Liver (tissue), 8 donors: ENCODE measurements at regions not wholly inside any gene's neighbourhood (a gene's known extent, or its start where the extent isn't known, plus 50 kb on each side); places are given as distances from the start of the nearest gene placed in this dataset.

ENCODE experiments used
- DNase-seq: peaks from one replicate; pipeline ENCODE4 v3.0.0-alpha.2; 2017; ENCODE audit warnings: low spot score
- H3K27ac ChIP-seq, 2 donors: one replicate each; pipeline ENCODE4 v1.7.0; 2013; ENCODE audit warnings: inconsistent platforms in 2 of 2, low read length in 2 of 2, control low read depth in 1 of 2, low read depth in 1 of 2, mild to moderate bottlenecking in 1 of 2
- H3K27me3 ChIP-seq, 4 donors: one replicate each; pipeline versions ENCODE4 v1.6.1 to v1.7.0; 2013; ENCODE audit warnings: low read length in 3 of 4, inconsistent platforms in 1 of 4, mild to moderate bottlenecking in 1 of 4, moderate library complexity in 1 of 4; ENCODE audit not compliant: control insufficient read depth in 4 of 4, insufficient read depth in 4 of 4
- H3K36me3 ChIP-seq, 4 donors: one replicate each; pipeline versions ENCODE4 v1.6.1 to v1.7.0; 2013; ENCODE audit warnings: low read length in 3 of 4, mild to moderate bottlenecking in 3 of 4, low read depth in 1 of 4, moderate library complexity in 1 of 4; ENCODE audit not compliant: control insufficient read depth in 4 of 4, insufficient read depth in 3 of 4
- H3K4me1 ChIP-seq, 4 donors: one replicate each; pipeline versions ENCODE4 v1.6.1 to v1.7.0; 2013; ENCODE audit warnings: low read length in 3 of 4, mild to moderate bottlenecking in 3 of 4, moderate library complexity in 1 of 4; ENCODE audit not compliant: control insufficient read depth in 4 of 4, insufficient read depth in 4 of 4
- H3K4me3 ChIP-seq, 3 donors: one replicate each; pipeline versions ENCODE4 v1.6.1 to v1.7.0; 2013; ENCODE audit warnings: low read length in 3 of 3, control low read depth in 1 of 3, low read depth in 1 of 3, mild to moderate bottlenecking in 1 of 3
- H3K9ac ChIP-seq, 2 donors: one replicate each; pipeline ENCODE4 v1.7.0; 2013; ENCODE audit warnings: low read length in 2 of 2, mild to moderate bottlenecking in 2 of 2, moderate library complexity in 2 of 2, control low read depth in 1 of 2, low read depth in 1 of 2
- H3K9me3 ChIP-seq, 4 donors: one replicate each; pipeline versions ENCODE4 v1.6.1 to v1.7.0; 2013; ENCODE audit warnings: low read length in 3 of 4; ENCODE audit not compliant: control insufficient read depth in 4 of 4
- EGR1 ChIP-seq, 2 donors: IDR thresholded peaks; 2 replicates each; pipeline ENCODE4 v1.6.1; 2016 to 2018; ENCODE audit warnings: antibody characterized with exemption in 2 of 2, low read depth in 2 of 2
- FOXA1 ChIP-seq: IDR thresholded peaks from 2 replicates; pipeline ENCODE4 v1.6.1; 2016; ENCODE audit warnings: antibody characterized with exemption
- FOXA2 ChIP-seq: IDR thresholded peaks from 2 replicates; pipeline ENCODE4 v1.6.1; 2016; ENCODE audit warnings: antibody characterized with exemption
- GABPA ChIP-seq, 2 donors: IDR thresholded peaks in 1 of 2; conservative IDR thresholded peaks in 1 of 2; 2 replicates each; pipeline ENCODE4 v1.6.1; 2016; ENCODE audit warnings: antibody characterized with exemption in 2 of 2, mild to moderate bottlenecking in 1 of 2, moderate library complexity in 1 of 2
- HNF4A ChIP-seq, 2 donors: conservative IDR thresholded peaks; 2 replicates each; pipeline ENCODE4 v1.6.1; 2016; ENCODE audit warnings: antibody characterized with exemption in 2 of 2, mild to moderate bottlenecking in 2 of 2
- HNF4G ChIP-seq: IDR thresholded peaks from 2 replicates; pipeline ENCODE4 v1.6.1; 2016; ENCODE audit warnings: antibody characterized with exemption
- JUND ChIP-seq, 2 donors: IDR thresholded peaks; 2 replicates each; pipeline ENCODE4 v1.6.1; 2016; ENCODE audit warnings: antibody characterized with exemption in 2 of 2
- NR2F2 ChIP-seq: IDR thresholded peaks from 2 replicates; pipeline ENCODE4 v1.6.1; 2016; ENCODE audit warnings: antibody characterized with exemption
- RAD21 ChIP-seq, 2 donors: IDR thresholded peaks; 2 replicates each; pipeline ENCODE4 v1.6.1; 2016; ENCODE audit warnings: antibody characterized with exemption in 2 of 2, mild to moderate bottlenecking in 2 of 2
- RXRA ChIP-seq, 2 donors: IDR thresholded peaks; 2 replicates each; pipeline ENCODE4 v1.6.1; 2017 to 2018; ENCODE audit warnings: antibody characterized with exemption in 2 of 2, mild to moderate bottlenecking in 1 of 2
- SP1 ChIP-seq: IDR thresholded peaks from 2 replicates; pipeline ENCODE4 v1.6.1; 2018; ENCODE audit warnings: antibody characterized with exemption, mild to moderate bottlenecking
- TAF1 ChIP-seq: conservative IDR thresholded peaks from 2 replicates; pipeline ENCODE4 v1.6.1; 2016; ENCODE audit warnings: antibody characterized with exemption, mild to moderate bottlenecking
- YY1 ChIP-seq: IDR thresholded peaks from 2 replicates; pipeline ENCODE4 v1.6.1; 2016; ENCODE audit warnings: antibody characterized with exemption, mild to moderate bottlenecking
- WGBS: extraction: QIAGEN DNeasy Blood & Tissue Kit; methylation state at CpG from one replicate; pipeline ENCODE4 v1.1.7; 2013; 5-methylcytosine and 5-hydroxymethylcytosine counted together
- TF ChIP-seq, protein P1 (sequence below): IDR thresholded peaks from 2 replicates; pipeline ENCODE4 v1.6.1; 2016; ENCODE audit warnings: antibody characterized with exemption, mild to moderate bottlenecking
- TF ChIP-seq, protein P2 (sequence below): IDR thresholded peaks from 2 replicates; pipeline ENCODE4 v1.6.1; 2016; ENCODE audit warnings: antibody characterized with exemption
- TF ChIP-seq, protein P3 (sequence below): IDR thresholded peaks from 2 replicates; pipeline ENCODE4 v1.6.1; 2016; ENCODE audit warnings: antibody characterized with exemption
- TF ChIP-seq, protein P4 (sequence below): IDR thresholded peaks from 2 replicates; pipeline ENCODE4 v1.6.1; 2016; ENCODE audit warnings: antibody characterized with exemption
- TF ChIP-seq, protein P5 (sequence below): fragments of 150-350 bp; IDR thresholded peaks from 2 replicates; pipeline ENCODE4 v1.5.1; 2017; ENCODE audit warnings: improper control_type of control experiment, low read depth, low read length; ENCODE audit not compliant: missing input control
- donor health status: healthy.
- donor health status: healthy.
- donor health status: healthy.
- donor health status: healthy.
- donor health status: healthy.

DNA sequence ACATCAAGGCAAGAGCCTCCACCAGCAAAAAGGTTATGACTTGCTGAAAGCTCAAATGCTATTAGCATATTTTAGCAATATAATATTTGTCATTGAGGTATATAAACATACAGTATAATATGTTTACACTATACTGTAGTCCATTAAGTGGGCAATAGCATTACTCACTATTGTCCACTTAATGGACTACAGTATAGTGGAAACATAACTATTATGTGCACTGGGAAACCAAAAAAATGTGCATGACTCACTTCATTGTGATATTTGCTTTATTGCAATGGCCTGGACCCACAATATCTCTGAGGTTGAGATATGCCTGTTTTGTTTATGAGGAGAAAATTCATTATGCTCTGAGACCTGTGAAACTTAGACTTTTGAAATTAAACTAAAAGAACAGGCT lies 300.0 kb downstream of the BARHL2 start (continued):
- TF ChIP-seq, protein P1, sequence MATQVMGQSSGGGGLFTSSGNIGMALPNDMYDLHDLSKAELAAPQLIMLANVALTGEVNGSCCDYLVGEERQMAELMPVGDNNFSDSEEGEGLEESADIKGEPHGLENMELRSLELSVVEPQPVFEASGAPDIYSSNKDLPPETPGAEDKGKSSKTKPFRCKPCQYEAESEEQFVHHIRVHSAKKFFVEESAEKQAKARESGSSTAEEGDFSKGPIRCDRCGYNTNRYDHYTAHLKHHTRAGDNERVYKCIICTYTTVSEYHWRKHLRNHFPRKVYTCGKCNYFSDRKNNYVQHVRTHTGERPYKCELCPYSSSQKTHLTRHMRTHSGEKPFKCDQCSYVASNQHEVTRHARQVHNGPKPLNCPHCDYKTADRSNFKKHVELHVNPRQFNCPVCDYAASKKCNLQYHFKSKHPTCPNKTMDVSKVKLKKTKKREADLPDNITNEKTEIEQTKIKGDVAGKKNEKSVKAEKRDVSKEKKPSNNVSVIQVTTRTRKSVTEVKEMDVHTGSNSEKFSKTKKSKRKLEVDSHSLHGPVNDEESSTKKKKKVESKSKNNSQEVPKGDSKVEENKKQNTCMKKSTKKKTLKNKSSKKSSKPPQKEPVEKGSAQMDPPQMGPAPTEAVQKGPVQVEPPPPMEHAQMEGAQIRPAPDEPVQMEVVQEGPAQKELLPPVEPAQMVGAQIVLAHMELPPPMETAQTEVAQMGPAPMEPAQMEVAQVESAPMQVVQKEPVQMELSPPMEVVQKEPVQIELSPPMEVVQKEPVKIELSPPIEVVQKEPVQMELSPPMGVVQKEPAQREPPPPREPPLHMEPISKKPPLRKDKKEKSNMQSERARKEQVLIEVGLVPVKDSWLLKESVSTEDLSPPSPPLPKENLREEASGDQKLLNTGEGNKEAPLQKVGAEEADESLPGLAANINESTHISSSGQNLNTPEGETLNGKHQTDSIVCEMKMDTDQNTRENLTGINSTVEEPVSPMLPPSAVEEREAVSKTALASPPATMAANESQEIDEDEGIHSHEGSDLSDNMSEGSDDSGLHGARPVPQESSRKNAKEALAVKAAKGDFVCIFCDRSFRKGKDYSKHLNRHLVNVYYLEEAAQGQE, result no peak
- TF ChIP-seq, protein P2, sequence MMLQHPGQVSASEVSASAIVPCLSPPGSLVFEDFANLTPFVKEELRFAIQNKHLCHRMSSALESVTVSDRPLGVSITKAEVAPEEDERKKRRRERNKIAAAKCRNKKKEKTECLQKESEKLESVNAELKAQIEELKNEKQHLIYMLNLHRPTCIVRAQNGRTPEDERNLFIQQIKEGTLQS, result no peak
- TF ChIP-seq RAD21 (IDR thresholded peaks at IDR 0.05) (no peak), EGR1 (IDR thresholded peaks at IDR 0.05; ENCODE audit: low read depth in 2 of 2) (no peak), FOXA2 (no peak), HNF4G (no peak), RXRA (IDR thresholded peaks at IDR 0.05) (no peak), TAF1 (no peak), FOXA1 (no peak)

DNA sequence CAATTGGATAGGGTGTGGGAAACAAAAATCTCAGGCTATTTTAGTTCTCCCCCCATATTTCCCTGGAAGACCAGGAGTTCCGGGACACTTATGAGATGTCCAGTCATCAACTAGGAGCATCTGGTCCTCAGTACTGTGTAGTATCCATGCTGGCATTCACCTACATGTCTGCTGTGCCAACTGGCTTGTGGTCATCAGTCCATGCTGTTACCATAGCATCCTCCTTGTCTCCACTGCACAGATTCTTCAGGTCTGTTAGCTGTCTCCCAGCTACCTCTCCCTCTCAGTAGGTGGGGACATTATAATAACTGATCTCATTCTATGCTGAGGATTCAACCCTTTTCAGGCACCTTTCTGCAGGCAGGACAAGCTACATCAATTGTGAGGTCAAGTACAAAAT lies 302.9 kb downstream of the BARHL2 start:
- DNase-seq, result no peak
- 94% methylated on average over 1 of the region's 1 CpG for WGBS
- no peak overlapping the region for H3K4me3 ChIP-seq
- no peak overlapping the region for H3K27ac ChIP-seq
- H3K4me1 ChIP-seq, result no peaks in the 10 kb centered on the region
- TF ChIP-seq YY1 (no peak), EGR1 (IDR thresholded peaks at IDR 0.05; ENCODE audit: low read depth in 2 of 2) (no peak), RAD21 (IDR thresholded peaks at IDR 0.05) (no peak), NR2F2 (no peak), FOXA2 (no peak), SP1 (no peak), HNF4G (no peak), FOXA1 (no peak), HNF4A (conservative IDR thresholded peaks at IDR 0.05) (no peak), TAF1 (no peak), RXRA (IDR thresholded peaks at IDR 0.05) (no peak), GABPA (IDR thresholded peaks at IDR 0.05 in 1 of 2, conservative IDR thresholded peaks at IDR 0.05 in 1 of 2) (no peak), JUND (IDR thresholded peaks at IDR 0.05) (no peak)
- TF ChIP-seq, protein P3, sequence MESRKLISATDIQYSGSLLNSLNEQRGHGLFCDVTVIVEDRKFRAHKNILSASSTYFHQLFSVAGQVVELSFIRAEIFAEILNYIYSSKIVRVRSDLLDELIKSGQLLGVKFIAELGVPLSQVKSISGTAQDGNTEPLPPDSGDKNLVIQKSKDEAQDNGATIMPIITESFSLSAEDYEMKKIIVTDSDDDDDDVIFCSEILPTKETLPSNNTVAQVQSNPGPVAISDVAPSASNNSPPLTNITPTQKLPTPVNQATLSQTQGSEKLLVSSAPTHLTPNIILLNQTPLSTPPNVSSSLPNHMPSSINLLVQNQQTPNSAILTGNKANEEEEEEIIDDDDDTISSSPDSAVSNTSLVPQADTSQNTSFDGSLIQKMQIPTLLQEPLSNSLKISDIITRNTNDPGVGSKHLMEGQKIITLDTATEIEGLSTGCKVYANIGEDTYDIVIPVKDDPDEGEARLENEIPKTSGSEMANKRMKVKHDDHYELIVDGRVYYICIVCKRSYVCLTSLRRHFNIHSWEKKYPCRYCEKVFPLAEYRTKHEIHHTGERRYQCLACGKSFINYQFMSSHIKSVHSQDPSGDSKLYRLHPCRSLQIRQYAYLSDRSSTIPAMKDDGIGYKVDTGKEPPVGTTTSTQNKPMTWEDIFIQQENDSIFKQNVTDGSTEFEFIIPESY, result no peak
- TF ChIP-seq, protein P1, result no peak
- TF ChIP-seq, protein P4, sequence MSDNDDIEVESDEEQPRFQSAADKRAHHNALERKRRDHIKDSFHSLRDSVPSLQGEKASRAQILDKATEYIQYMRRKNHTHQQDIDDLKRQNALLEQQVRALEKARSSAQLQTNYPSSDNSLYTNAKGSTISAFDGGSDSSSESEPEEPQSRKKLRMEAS, result no peak
- TF ChIP-seq, protein P5, sequence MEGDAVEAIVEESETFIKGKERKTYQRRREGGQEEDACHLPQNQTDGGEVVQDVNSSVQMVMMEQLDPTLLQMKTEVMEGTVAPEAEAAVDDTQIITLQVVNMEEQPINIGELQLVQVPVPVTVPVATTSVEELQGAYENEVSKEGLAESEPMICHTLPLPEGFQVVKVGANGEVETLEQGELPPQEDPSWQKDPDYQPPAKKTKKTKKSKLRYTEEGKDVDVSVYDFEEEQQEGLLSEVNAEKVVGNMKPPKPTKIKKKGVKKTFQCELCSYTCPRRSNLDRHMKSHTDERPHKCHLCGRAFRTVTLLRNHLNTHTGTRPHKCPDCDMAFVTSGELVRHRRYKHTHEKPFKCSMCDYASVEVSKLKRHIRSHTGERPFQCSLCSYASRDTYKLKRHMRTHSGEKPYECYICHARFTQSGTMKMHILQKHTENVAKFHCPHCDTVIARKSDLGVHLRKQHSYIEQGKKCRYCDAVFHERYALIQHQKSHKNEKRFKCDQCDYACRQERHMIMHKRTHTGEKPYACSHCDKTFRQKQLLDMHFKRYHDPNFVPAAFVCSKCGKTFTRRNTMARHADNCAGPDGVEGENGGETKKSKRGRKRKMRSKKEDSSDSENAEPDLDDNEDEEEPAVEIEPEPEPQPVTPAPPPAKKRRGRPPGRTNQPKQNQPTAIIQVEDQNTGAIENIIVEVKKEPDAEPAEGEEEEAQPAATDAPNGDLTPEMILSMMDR, result no peak
- TF ChIP-seq, protein P2, result no peak
- peaks cover 0 to 7% (median 2%) of the 10 kb centered on the region in 4 donors for H3K9me3 ChIP-seq
- no peaks in the 10 kb centered on the region for H3K36me3 ChIP-seq
- H3K27me3 ChIP-seq, result no peaks in the 10 kb centered on the region
- no peak overlapping the region for H3K9ac ChIP-seq
